Transverse colon (tissue), 4 donors: ENCODE measurements at regions not wholly inside any gene's neighbourhood (a gene's known extent, or its start where the extent isn't known, plus 50 kb on each side); places are given as distances from the start of the nearest gene placed in this dataset.

Experiments used
- DNase-seq: peaks from one replicate; pipeline ENCODE4 v3.0.0-alpha.2; 2019
- H3K27ac ChIP-seq, 4 donors: fragments of 200-600 bp; sonication (generic); 2 replicates each; pipeline ENCODE4 v1.5.1; 2016 to 2018; ENCODE audit warnings: inconsistent platforms in 4 of 4
- H3K27me3 ChIP-seq: fragments of 200-600 bp; sonication (generic); 2 replicates; pipeline ENCODE4 v1.5.1; 2017; ENCODE audit warnings: inconsistent platforms
- H3K36me3 ChIP-seq, 4 donors: fragments of 200-600 bp; sonication (generic); 2 replicates each; pipeline ENCODE4 v1.5.1; 2017 to 2019; ENCODE audit warnings: inconsistent platforms in 4 of 4
- H3K4me1 ChIP-seq, 4 donors: fragments of 200-600 bp; sonication (generic); 2 replicates each; pipeline ENCODE4 v1.5.1; 2017 to 2020; ENCODE audit warnings: inconsistent platforms in 4 of 4
- H3K4me3 ChIP-seq, 4 donors: fragments of 200-600 bp; sonication (generic); 1 replicate in 1 of 4; 2 replicates in 3 of 4; pipeline versions ENCODE4 v1.5.1 to v1.6.1; 2017 to 2019; ENCODE audit warnings: inconsistent platforms in 4 of 4
- H3K9me3 ChIP-seq, 2 donors: fragments of 200-600 bp; sonication (generic); 2 replicates each; pipeline ENCODE4 v1.5.1; 2017 to 2019; ENCODE audit warnings: inconsistent platforms in 2 of 2
- EP300 ChIP-seq: sonication (generic); formaldehyde crosslinking; IDR thresholded peaks from one replicate; pipeline ENCODE4 v1.6.1; 2017; ENCODE audit warnings: antibody characterized with exemption, low read depth
- POLR2A ChIP-seq: fragments of 450-650 bp; IDR thresholded peaks from one replicate; pipeline ENCODE4 v1.6.1; 2016; ENCODE audit warnings: antibody characterized with exemption, mild to moderate bottlenecking, moderate library complexity
- POLR2AphosphoS5 ChIP-seq, 3 donors: sonication (generic); formaldehyde crosslinking; IDR thresholded peaks; one replicate each; pipeline ENCODE4 v1.6.1; 2016; ENCODE audit warnings: antibody characterized with exemption in 3 of 3
- WGBS, 2 donors: methylation state at CpG; one replicate each; pipeline ENCODE4 v1.1.5; 2018; ENCODE audit warnings: low coverage in 1 of 2; 5-methylcytosine and 5-hydroxymethylcytosine counted together
- in situ Hi-C, 4 donors: fragments of 200-750 bp; cut with MboI; loops; one replicate each; pipeline versions ENCODE4 v1.15.0 to v1.15.1; 2017; ENCODE audit warnings: low sequenced_read_pairs in 3 of 4, low pct_ligation_motif_present in 1 of 4, low pct_unique_long_range_greater_than_20kb in 1 of 4
- intact Hi-C: fragments of 100-400 bp; cut with DNase I; formaldehyde crosslinking; loops from one replicate; pipeline ENCODE4 v1.15.1; 2023; ENCODE audit warnings: low total_unique reads
- TF ChIP-seq, protein P1 (sequence below), 5 experiments: fragments of 200-600 bp in 3 of 5; fragments of 450-650 bp in 2 of 5; sonication (generic) in 3 of 5; IDR thresholded peaks; 1 replicate in 2 of 5; 2 replicates in 3 of 5; pipeline ENCODE4 v1.5.1; 2016 to 2017; ENCODE audit warnings: antibody characterized with exemption in 5 of 5, inconsistent platforms in 3 of 5, mild to moderate bottlenecking in 2 of 5, moderate library complexity in 1 of 5

DNA sequence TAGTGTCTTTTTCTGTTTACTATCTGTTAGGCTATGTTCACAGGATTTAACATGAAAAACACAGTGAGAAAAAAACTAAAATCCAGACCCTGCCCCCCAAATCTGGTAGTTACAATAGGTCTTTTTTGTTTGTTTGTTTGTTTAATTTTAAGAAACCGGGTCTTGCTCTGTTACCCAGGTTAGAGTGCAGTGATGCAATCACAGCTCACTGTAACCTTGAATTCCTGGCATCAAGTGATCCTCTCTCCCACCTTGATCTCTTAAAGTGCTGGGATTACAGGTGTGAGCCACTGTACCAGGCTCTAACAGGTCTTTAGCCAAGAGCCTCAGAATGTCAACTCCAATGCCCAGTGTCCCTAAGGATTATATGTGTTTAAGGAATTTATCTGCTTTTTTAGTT lies 88.0 kb upstream of the GOLIM4 start:
- Histone ChIP-seq H3K27me3 (no peaks in the 10 kb centered on the region), H3K9me3 (no peaks in the 10 kb centered on the region), H3K4me1 (no peaks in the 10 kb centered on the region), H3K36me3 (no peaks in the 10 kb centered on the region), H3K27ac (no peak overlapping the region), H3K4me3 (no peak overlapping the region)
- no peak for DNase-seq
- intact Hi-C loops = no loop called here
- WGBS, 2 donors = 42 to 50% methylated on average over 1 of the region's 1 CpG
- in situ Hi-C loops = no loop called here
- TF ChIP-seq POLR2A (no peak), EP300 (no peak), POLR2AphosphoS5 (IDR thresholded peaks at IDR 0.05) (no peak)
- TF ChIP-seq, protein P1, sequence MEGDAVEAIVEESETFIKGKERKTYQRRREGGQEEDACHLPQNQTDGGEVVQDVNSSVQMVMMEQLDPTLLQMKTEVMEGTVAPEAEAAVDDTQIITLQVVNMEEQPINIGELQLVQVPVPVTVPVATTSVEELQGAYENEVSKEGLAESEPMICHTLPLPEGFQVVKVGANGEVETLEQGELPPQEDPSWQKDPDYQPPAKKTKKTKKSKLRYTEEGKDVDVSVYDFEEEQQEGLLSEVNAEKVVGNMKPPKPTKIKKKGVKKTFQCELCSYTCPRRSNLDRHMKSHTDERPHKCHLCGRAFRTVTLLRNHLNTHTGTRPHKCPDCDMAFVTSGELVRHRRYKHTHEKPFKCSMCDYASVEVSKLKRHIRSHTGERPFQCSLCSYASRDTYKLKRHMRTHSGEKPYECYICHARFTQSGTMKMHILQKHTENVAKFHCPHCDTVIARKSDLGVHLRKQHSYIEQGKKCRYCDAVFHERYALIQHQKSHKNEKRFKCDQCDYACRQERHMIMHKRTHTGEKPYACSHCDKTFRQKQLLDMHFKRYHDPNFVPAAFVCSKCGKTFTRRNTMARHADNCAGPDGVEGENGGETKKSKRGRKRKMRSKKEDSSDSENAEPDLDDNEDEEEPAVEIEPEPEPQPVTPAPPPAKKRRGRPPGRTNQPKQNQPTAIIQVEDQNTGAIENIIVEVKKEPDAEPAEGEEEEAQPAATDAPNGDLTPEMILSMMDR (IDR thresholded peaks at IDR 0.05) = no peak

DNA sequence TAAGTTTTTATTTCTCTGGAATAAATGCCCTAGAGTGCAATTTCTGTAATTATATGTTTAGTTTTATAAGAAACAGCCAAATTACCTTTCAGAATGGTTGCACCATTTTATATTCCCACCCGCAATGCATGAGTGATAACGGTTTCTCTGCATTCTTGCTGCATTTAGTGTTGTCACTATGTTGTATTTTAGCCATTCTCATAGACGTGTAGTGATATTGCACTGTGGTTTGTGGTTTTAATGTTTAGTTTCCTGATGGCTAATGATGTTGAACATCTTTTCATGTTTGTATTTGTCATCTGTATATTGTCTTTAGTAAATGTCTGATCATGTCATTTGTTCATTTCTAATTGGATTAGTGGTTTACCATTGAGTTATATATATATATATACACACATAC lies 73.0 kb upstream of the GOLIM4 start:
- no peaks in the 10 kb centered on the region for H3K27me3 ChIP-seq
- no peak for DNase-seq
- no peaks in the 10 kb centered on the region for H3K9me3 ChIP-seq
- TF ChIP-seq, protein P1 (IDR thresholded peaks at IDR 0.05) = no peak
- TF ChIP-seq POLR2AphosphoS5 (IDR thresholded peaks at IDR 0.05) (no peak), POLR2A (no peak), EP300 (no peak)
- no peak overlapping the region for H3K27ac ChIP-seq
- H3K4me3 ChIP-seq = no peak overlapping the region
- peaks cover 0 to 5% (median 4%) of the 10 kb centered on the region in 4 donors for H3K4me1 ChIP-seq
- in situ Hi-C loops (loop anchor here in 2 of 4 donors (5.0 to 25.0 kb wide), 2 partner anchors 126 to 231 kb away; no protein-coding TSS in a partner anchor), intact Hi-C loops (loop anchor here (10.0 kb wide), 1 partner anchor 74 kb away; the partner anchor contains the start of gene GOLIM4)
- no peaks in the 10 kb centered on the region for H3K36me3 ChIP-seq
- 55 to 65% methylated on average over 3 of the region's 3 CpGs for WGBS, 2 donors

DNA sequence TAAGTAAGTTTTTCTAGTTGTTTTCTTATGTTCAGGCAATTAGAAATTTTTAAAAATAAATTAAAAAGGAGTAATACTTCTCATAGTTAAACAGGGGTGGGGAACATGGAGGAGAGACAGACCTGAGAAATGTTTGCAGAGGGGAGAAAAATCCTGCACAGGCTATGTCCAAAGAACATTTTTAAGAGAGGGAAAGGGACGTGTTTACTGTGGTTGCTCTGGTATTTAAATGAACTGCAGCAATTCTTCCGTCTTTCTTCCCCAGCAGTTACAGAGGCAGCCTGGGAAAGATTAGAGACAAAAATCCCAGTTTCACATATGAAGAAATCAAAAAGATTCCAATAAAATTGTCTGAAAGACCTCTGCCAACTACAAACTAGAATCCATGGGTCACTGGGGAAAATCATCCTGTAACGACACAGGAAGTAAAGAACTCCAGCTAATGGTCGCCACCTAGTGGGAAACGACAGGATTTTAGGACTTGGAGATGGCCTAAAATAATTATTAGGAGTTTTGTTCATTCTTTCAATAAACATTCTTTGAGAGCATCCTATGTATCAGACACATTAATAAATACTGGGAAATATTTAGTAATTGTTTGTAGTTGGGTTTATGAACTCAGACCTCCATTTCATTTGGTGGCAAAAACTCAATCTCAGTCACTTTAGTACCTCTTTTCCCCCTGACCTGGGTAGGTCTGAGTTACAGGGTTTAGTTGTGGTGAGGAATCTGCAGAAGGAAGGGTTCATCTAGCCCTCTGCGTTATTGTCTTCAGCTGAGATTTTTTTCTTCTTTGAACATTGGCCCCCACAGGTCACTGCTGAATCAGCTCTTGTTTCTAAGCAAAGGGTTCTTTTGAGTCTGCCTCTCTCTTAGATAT lies 69.9 kb upstream of the GOLIM4 start:
- peaks cover 0 to 5% (median 4%) of the 10 kb centered on the region in 4 donors for H3K4me1 ChIP-seq
- 3 to 8% methylated on average over 6 of the region's 6 CpGs for WGBS, 2 donors
- H3K4me3 ChIP-seq = no peak overlapping the region
- H3K9me3 ChIP-seq = no peaks in the 10 kb centered on the region
- peak; percentile 68 for DNase-seq
- intact Hi-C loops = loop anchor here (2.0 to 10.0 kb wide), 2 partner anchors 71 to 117 kb away; partner anchors contain the start of gene GOLIM4
- peak overlapping the region in 1 of 4 donors; percentile 4 for H3K27ac ChIP-seq
- TF ChIP-seq, protein P1 (IDR thresholded peaks at IDR 0.05) = peak; percentile 70 to 90 (median 79)
- TF ChIP-seq POLR2A (no peak), POLR2AphosphoS5 (IDR thresholded peaks at IDR 0.05) (no peak)
- in situ Hi-C loops = loop anchor here in 2 of 4 donors (5.0 to 25.0 kb wide), 2 partner anchors 123 to 228 kb away; no protein-coding TSS in a partner anchor
- H3K36me3 ChIP-seq = no peaks in the 10 kb centered on the region
- no peaks in the 10 kb centered on the region for H3K27me3 ChIP-seq

DNA sequence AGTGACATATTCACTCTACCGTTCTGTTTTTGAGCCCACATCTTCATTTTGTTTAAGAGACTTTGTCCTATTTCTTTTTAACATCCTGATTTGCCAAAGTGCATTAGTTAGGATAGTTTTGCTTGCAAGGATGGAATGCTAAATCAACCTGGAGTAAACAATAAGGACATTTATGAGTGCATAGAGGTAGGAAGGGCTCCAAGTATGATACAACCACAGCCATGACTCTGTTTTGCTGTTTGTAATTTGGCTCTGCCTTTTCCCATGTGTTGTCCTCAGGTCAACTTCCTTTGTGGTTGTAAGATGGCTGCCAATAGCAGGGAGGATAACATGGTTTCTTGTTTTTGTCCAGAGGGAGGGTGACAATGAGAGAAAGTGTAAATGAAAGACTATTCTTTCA lies 66.4 kb upstream of the GOLIM4 start:
- Histone ChIP-seq H3K4me3 (no peak overlapping the region), H3K27ac (peak overlapping the region in 2 of 4 donors; percentile 52 to 62), H3K9me3 (no peaks in the 10 kb centered on the region), H3K36me3 (no peaks in the 10 kb centered on the region), H3K4me1 (peaks cover 0 to 5% (median 4%) of the 10 kb centered on the region in 4 donors), H3K27me3 (no peaks in the 10 kb centered on the region)
- intact Hi-C loops (loop anchor here (10.0 kb wide), 1 partner anchor 67 kb away; the partner anchor contains the start of gene GOLIM4), in situ Hi-C loops (loop anchor here (5.0 to 25.0 kb wide), 3 partner anchors 110 to 225 kb away; no protein-coding TSS in a partner anchor)
- WGBS, 2 donors = 62 to 71% methylated on average over 1 of the region's 1 CpG
- DNase-seq = no peak
- TF ChIP-seq POLR2AphosphoS5 (IDR thresholded peaks at IDR 0.05) (peak in 2 of 3 donors; percentile 22 to 24), POLR2A (no peak), EP300 (no peak)
- TF ChIP-seq, protein P1 (IDR thresholded peaks at IDR 0.05) = no peak
